ENCODE measurements at regions not wholly inside any gene's neighbourhood (a gene's known extent, or its start where the extent isn't known, plus 50 kb on each side); places are given as distances from the start of the nearest gene placed in this dataset.
"Not testable (repeated sequence)": the region's sequence is repeated elsewhere in the genome, so short reads cannot be mapped to it uniquely, and the experiment has no call there.

GRCh38 chr2:95730813-95731212, 139.0 kb downstream of the TRIM43 start:
- Mint-ChIP-seq H3K4me1 (peaks cover 10% of the 10 kb centered on the region), H3K27me3 (ENCODE audit: low read depth) (no peaks in the 10 kb centered on the region), H3K27ac (ENCODE audit: unreplicated experiment) (no peak overlapping the region), H3K9me3 (no peaks in the 10 kb centered on the region), H3K4me3 (no peak overlapping the region), H3K36me3 (ENCODE audit: low read depth) (no peaks in the 10 kb centered on the region)
- no peak for DNase-seq (ENCODE audit: low read depth, low spot score)
- no peak for TF ChIP-seq CTCF (conservative IDR thresholded peaks at IDR 0.05)

GRCh38 chr2:95734976-95735890, 143.4 kb downstream of the TRIM43 start:
- H3K27ac Mint-ChIP-seq (ENCODE audit: unreplicated experiment): no peak overlapping the region
- TF ChIP-seq CTCF (conservative IDR thresholded peaks at IDR 0.05): no peak
- peaks cover 5% of the 10 kb centered on the region for H3K4me1 Mint-ChIP-seq
- no peaks in the 10 kb centered on the region for H3K9me3 Mint-ChIP-seq
- DNase-seq (ENCODE audit: low read depth, low spot score): no peak
- no peaks in the 10 kb centered on the region for H3K27me3 Mint-ChIP-seq (ENCODE audit: low read depth)
- H3K36me3 Mint-ChIP-seq (ENCODE audit: low read depth): no peaks in the 10 kb centered on the region
- H3K4me3 Mint-ChIP-seq: no peak overlapping the region

GRCh38 chr2:95738301-95738700, 146.5 kb downstream of the TRIM43 start:
- DNase-seq (ENCODE audit: low read depth, low spot score): no peak
- no peak for TF ChIP-seq CTCF (conservative IDR thresholded peaks at IDR 0.05)
- H3K4me1 Mint-ChIP-seq: peaks cover 5% of the 10 kb centered on the region
- H3K36me3 Mint-ChIP-seq (ENCODE audit: low read depth): no peaks in the 10 kb centered on the region
- no peak overlapping the region for H3K4me3 Mint-ChIP-seq
- H3K9me3 Mint-ChIP-seq: no peaks in the 10 kb centered on the region
- H3K27ac Mint-ChIP-seq (ENCODE audit: unreplicated experiment): no peak overlapping the region
- H3K27me3 Mint-ChIP-seq (ENCODE audit: low read depth): no peaks in the 10 kb centered on the region

- not testable (repeated sequence) for H3K9me3 Mint-ChIP-seq; H3K27me3 Mint-ChIP-seq (ENCODE audit: low read depth)
Measured at GRCh38 chr2:95752126-95752525, 160.3 kb downstream of the TRIM43 start.

GRCh38 chr2:95753812-95754211, 162.0 kb downstream of the TRIM43 start:
- not testable (repeated sequence) for H3K27me3 Mint-ChIP-seq (ENCODE audit: low read depth); H3K4me1 Mint-ChIP-seq; H3K9me3 Mint-ChIP-seq; H3K4me3 Mint-ChIP-seq; H3K27ac Mint-ChIP-seq (ENCODE audit: unreplicated experiment); DNase-seq (ENCODE audit: low read depth, low spot score); H3K36me3 Mint-ChIP-seq (ENCODE audit: low read depth)

More at GRCh38 chr2:95752126-95752525, 160.3 kb downstream of the TRIM43 start:
- H3K36me3 Mint-ChIP-seq (ENCODE audit: low read depth); H3K27ac Mint-ChIP-seq (ENCODE audit: unreplicated experiment); DNase-seq (ENCODE audit: low read depth, low spot score); H3K4me3 Mint-ChIP-seq; H3K4me1 Mint-ChIP-seq: not testable (repeated sequence)

- DNase-seq (ENCODE audit: low read depth, low spot score); H3K9me3 Mint-ChIP-seq; H3K36me3 Mint-ChIP-seq (ENCODE audit: low read depth); H3K4me3 Mint-ChIP-seq; H3K27ac Mint-ChIP-seq (ENCODE audit: unreplicated experiment); H3K4me1 Mint-ChIP-seq; H3K27me3 Mint-ChIP-seq (ENCODE audit: low read depth): not testable (repeated sequence)
Measured at GRCh38 chr2:95754213-95754612, 162.4 kb downstream of the TRIM43 start.

GRCh38 chr2:95754819-95755563, 163.2 kb downstream of the TRIM43 start:
- not testable (repeated sequence) for H3K27me3 Mint-ChIP-seq (ENCODE audit: low read depth); H3K4me1 Mint-ChIP-seq; DNase-seq (ENCODE audit: low read depth, low spot score); H3K4me3 Mint-ChIP-seq; H3K36me3 Mint-ChIP-seq (ENCODE audit: low read depth); H3K9me3 Mint-ChIP-seq
- H3K27ac Mint-ChIP-seq (ENCODE audit: unreplicated experiment): peak overlapping the region; percentile 57

GRCh38 chr2:95755956-95756669, 164.3 kb downstream of the TRIM43 start:
- H3K9me3 Mint-ChIP-seq; H3K4me1 Mint-ChIP-seq; H3K27me3 Mint-ChIP-seq (ENCODE audit: low read depth); H3K27ac Mint-ChIP-seq (ENCODE audit: unreplicated experiment); DNase-seq (ENCODE audit: low read depth, low spot score); H3K4me3 Mint-ChIP-seq; H3K36me3 Mint-ChIP-seq (ENCODE audit: low read depth): not testable (repeated sequence)
